Activated CD4-positive, alpha-beta T cell treated with anti-CD3 and anti-CD28 coated beads, Interleukin-2, Interleukin-4, amounts not matched to agents 100 ng/mL and 50 ng/mL, durations not matched to agents 16 hours and 8 hours (primary cell): ENCODE measurements at regions not wholly inside any gene's neighbourhood (a gene's known extent, or its start where the extent isn't known, plus 50 kb on each side); places are given as distances from the start of the nearest gene placed in this dataset.
"Not testable (repeated sequence)": the region's sequence is repeated elsewhere in the genome, so short reads cannot be mapped to it uniquely, and the experiment has no call there.

ENCODE experiments used
- DNase-seq: peaks from one replicate; pipeline ENCODE4 v3.0.0-alpha.2; 2020; ENCODE audit warnings: low spot score

DNA sequence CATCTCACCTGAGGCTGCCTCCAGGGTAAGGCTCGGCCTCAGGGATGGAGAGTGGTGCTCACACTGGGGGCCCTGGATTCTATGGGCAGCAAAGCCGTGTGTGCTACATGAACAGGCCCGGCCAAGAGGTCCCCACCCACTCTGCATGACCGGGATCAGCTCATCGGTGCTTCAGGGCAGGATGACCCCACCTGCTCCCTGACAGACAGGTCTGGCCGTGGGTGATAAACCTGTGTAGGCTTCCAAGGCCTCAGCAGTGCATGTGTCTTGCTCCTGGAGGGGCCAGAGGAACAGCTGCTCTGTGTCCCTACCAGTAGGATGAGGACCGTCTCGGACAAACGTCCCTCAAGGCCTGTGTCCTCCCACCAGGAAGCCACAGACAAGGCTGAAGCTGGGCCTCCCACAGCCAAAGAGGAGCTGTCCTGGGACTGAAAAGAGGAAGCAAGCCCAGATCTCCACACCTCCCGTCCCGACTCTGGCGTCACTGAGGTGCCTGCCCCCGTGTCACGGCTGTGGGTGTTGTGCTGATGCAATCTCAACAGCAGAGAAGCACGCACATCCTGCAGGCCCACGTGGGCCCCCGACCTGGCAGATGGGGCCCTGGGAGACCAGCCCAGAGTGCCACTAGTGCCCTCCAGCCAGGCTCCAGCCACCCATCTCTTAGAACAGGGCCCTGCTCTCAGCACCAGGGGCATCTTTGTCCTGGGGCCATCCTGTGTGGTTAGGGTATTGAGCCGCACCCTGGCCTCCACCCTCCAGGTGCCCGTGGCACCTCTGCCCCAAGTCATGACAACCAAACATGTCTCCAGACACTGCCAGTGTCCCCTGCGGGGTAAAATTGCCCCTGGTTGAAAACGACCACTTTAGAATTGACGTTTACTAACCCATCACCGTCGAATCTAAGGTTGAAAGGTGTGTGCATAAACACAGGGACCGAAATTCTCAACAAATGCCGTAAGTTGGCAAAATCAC is 5455.9 kb upstream of the TPTE start:
- peak; percentile 19 for DNase-seq

DNA sequence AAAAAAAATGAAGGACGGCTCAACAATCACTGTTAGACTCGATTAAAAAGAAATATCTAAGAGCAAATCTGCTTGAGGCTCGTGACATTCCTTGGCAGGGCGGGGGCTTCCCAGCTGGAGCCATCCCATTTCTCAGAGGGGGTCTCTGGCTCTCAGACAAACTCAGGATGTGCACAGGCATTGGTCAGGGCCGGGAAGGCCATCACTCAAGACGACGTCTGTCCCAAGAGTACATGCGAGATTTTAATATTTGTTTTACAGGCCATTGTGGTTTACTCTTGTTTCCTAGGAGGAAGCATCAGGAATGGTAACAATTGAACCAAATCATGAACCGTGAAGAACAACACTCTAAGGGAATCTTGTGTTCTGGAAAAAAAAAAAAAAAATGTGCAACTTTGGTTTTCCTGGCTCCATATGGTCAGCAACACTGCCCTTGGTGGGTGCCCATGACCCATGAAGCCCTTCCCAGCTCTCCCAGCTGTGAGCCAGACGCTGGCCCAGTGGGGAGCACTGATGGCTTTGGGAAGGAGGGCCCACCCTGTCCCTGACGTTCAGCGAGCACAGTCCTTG is 5454.6 kb upstream of the TPTE start:
- not testable (repeated sequence) for DNase-seq

DNA sequence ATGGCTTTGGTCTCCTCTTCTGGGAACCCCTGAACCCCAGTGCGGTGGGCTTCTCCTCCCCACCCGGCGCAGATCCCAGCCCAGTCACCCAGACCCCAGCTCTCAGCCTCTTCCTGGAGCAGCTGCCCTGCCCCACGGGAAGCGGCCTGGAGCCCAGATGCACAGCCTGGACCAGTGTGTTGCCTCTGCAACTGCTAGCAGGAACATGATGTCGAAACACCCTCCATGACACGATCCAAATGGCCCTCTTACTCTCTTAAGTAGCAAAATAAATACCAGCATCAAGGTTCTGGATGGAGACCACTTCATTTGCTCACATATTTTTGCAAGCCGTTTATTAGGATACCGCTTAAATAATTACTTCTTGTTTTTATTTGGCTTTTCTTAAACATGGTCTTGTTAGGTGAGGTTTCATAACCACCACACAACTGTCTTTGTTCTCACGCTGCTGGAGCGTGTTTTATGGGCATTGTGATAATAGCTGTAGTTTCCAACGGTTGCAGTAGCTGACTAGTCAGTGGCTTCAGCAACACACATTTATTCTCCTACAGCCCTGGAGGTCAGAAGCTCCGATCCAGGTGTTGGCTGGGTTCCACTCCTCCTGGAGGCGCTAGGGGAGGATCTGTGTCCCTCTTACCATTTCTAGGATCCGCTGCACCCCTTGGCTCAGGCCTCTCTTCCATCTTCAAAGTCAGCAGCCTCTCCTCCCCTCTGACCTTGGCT is 5453.9 kb upstream of the TPTE start:
- DNase-seq: not testable (repeated sequence)

DNA sequence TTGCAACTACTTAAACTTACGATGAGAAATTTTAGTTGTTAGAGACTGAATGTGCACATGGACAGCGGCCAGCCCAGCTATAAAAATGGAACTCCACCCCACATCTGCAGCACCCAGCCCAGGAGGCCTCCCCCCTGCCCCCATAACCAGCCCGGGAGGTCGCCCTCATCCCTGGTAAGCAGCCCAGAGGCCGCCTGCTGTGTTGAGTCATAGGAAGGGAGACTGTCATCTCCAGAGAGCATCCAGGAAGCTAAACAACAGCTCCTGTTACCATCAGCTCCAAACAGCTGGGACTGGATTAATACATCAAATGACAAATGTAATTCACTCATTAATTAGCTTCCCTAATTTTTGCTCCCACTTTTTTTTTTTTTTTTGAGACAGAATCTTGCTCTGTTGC is 5452.7 kb upstream of the TPTE start:
- DNase-seq: not testable (repeated sequence)

DNA sequence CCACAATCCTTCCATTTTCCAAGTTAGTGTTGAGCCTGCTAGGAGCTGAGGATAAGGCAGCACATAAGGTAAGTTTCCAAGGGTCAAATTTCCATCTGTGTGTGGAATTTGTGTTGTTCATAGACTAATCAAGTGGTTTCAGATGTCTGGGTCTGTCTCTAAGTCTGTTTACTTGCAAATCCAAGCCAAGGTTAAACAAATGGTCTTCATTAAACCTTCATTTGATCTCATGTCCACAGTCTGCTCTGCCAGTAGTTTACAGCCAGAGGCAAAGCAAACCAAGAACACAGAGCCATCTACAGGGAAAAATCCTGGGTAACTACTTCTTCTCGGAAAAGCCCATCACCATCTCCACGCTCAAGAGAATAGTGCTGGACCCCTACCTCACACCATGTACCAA is 5450.2 kb upstream of the TPTE start:
- DNase-seq: not testable (repeated sequence)

DNA sequence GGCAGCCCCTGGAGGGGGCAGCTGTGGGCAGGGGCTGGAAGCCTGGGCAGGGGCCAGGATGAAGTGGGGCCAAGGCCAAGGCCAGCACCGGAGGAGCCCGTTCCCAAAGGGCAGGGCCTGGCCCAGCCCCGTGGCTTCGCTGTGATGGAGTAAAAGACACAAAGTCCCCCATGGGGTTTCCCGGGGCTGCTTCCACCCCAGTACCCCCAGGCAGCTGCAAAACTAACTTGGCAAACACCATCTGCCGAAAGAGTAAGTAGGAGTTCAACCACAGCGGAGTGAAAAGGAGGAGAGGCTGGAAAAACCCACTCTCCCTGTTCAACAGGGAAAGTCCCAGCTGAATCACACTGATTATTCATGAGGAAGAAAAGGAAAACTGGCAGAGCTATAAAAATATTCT is 5444.5 kb upstream of the TPTE start:
- not testable (repeated sequence) for DNase-seq

DNA sequence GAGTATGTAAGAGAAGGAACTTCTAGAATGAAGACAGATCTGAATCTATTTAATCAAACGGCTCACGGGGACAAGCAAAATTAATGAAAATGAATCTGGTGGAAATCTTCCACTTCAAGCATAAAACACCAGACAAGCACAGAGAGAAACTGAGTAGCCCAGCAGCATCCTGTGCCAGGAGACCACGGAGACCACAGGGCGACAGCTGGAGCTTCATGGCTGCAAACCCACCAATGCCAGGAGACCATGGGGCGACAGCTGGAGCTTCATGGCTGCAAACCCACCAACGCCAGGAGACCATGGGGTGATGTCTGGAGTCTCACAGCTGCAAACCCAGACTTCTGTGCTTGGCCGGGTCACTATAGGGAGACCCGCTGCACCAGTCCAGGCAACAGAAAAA is 5442.0 kb upstream of the TPTE start:
- DNase-seq: not testable (repeated sequence)

DNA sequence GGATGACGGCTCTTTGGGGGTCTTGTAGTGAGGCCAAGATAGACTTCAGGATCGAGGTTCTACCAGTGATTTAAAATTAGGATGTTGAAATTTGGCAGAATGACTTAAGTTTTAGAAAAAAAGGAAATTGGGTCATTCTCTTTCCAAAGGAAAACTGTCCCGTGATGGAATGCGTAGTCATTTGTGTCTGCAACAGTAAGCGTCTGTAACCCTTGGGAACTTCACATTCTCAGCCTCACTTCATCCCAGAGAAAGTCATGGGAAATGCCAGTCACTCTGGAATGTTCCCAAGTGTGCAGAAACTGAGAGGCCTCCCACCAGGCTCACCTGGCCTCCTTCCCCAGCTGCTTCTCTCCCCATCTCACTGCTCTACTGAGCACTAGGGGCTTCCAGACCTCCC is 5441.4 kb upstream of the TPTE start:
- DNase-seq: not testable (repeated sequence)

DNA sequence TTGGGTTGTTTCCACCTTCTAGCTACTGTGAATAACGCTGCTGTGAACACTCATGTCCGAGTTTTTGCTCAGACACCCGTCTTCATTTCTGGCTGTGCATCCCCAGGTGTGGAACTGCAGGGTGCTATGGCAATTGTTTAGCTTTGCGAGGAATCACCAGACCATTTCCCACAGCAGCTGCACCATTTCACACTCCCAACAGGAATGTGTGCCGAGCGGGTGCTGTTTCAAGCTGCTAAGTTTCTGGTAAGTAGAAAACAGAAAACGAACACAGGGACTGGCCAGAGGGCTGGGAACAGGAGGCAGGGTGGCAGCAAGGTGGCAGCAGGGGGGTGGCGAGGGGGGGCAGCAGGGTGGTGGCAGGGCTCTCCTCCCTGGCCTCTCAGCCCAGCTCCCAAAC is 5437.1 kb upstream of the TPTE start:
- not testable (repeated sequence) for DNase-seq

DNA sequence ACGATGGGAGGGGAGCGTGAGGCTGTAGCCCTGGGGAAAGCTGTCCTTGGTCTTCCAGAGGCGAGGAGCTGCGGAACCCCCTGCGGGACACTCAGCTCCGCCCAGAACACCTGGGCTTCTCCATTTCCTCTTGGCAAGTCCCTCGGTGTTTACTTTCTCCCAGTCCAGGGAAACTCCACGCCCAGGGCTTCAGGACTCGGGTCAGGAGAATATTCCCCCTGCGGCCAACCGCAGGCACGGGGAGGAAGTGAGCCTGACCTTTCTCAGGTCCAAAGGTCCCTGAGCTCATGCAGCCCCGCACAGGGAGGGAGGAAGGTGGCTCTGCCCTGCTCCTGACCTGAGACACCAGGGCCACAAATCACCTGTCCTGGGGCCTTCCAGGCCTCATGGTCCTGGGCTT is 5435.9 kb upstream of the TPTE start:
- DNase-seq: not testable (repeated sequence)

DNA sequence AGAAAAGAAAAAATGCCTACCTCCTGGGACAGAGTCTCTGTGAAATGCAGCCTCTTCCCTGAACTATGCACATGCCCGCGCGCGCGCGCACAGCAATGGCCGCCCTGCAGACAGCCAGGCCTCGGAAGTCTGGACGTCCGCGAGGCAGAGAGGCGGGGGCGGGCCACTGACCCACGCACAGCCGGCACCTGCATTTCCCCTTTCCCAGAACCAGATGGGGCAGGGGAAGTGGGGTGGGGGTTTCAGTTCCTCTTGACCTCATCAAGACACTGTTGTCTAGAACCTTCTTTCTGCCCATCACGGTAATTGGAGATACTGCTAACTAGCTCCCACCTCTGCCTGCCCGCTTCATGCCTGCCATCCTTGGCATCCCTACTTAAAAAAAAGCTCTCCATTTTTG is 5435.0 kb upstream of the TPTE start:
- DNase-seq: not testable (repeated sequence)

DNA sequence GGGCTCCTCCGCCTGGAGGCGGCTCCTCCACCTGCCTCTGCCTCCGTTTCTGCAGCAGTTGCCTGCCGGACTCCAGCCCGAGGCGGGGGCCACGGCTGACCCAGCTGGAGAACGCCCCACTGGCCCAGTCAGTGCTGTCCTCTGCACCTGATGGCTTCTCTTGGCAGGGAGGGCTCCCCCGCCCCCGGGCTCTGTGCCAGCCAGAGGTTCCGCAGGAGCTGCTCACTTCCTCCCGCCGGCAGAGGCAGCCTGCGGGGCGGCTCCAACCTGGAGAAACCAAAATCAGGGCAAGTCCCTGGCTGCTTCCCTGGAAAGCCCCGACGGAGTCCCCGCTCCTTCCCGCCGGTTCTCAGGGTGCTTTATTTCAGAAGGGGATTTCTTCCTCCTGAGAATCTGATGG is 5432.6 kb upstream of the TPTE start:
- not testable (repeated sequence) for DNase-seq

DNA sequence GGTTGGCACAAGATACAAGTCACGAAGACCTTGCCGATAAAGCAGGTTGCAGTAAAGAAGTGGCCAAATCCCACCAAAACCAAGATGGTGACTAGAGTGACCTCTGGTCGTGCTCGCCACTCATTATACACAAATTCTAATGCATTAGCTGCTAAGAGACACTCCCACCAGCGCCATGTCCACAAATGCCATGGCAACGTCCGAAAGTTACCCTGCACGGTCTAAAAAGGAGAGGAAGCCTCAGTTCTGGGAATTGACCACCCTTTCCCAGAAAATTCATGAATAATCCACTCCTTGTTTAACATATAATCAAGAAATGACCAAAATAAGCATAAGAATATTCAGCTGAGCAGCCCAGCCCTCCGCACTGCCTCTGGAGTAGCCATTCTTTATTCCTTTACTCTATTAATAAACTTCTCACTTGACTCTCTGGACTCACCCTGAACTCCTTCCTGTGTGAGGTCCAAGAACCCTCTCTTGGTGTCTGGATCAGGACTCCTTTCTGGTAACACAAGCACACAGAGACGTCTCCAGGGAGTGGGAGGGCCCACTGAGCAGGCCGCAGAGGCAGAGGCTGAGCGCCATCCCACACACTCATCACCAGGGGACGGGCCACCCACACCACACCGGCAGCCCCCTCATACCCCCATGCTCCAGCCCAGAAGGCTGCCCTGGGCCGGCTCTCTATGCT is 5431.8 kb upstream of the TPTE start:
- not testable (repeated sequence) for DNase-seq

DNA sequence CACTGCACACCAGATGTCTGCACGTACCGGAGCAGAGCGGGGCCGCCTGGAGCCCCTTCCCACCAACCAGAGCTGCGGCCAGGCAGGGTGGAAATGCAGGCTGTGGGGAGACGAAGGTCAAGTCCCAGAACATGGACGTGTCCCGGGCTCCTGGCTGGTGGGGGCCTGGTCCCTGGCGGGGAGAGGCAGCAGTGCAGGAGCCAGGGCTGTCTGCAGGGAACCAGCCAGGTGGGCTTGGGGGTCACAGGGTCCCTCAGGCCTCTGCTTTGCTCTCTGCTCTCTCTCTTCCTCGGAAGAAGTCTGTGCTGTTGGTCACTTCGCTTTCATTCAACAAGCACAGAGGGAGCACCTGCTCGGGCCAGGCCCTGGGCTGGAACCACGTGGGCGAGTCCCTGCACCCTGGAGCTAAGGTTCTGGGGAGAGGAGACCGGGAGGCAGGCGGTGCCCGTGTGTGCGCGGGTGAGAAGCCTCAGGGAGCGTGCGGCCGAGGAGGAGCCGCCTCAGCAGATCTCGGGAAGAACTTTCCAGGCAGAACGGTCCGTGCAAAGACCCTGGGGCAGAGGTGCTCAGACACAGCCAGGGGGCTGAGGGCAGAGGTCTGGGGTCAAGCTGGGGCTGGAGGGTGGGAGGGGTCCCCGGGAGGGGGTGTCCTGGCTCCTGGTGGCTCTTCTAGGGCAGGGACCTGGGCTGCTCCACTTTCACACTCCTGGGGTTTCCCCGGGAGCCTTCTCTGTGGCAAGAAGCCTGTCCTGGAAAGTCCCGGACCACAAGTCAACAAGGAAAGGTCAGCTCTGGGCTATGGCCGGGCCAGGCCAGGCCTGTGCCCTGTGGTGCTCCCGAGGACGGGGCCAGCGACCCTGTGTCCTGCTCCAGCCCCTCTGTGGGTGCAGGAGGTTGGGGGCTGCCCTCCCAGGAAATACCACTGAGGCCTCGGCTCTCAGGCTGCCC is 5431.0 kb upstream of the TPTE start:
- DNase-seq: not testable (repeated sequence)

DNA sequence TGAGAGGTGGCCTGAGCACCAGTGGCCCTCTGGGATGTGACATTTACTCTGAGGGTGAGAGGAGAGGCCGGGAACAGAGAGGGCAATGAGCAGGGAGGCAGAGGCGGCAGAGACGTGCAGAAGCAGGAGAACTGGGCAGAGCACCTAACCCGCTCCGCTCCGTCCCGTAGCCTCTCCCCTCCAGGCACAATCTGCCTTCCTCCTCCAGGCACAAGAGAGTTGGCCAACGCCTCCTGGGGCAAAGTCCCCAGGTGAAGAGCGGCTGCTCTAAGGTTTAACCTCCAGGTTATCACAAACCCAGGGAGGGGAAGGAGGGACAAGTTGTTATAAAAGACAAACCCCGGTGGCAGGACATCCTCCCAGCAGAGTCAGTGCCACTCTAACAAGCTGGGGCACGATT is 5430.1 kb upstream of the TPTE start:
- DNase-seq: not testable (repeated sequence)

DNA sequence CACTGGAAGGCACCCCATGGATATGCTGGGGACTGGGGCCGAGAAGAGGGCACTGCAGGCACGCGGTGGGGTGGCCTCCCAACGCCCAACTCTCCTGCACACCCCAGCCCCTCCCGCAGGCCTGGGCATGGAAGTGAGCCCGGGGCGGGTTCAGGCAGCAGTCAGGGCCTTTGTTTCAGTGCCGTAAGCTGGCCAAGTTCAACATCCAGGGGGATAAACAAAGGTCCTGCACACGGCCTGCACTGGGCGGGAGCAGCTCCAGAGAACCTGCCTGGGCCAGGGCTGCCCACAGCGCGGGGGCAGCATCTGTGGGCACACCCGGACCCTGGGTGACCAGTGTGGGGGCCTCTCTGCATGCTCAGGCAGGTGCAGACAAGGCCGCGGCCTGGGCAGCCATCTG is 5425.8 kb upstream of the TPTE start:
- DNase-seq: not testable (repeated sequence)

DNA sequence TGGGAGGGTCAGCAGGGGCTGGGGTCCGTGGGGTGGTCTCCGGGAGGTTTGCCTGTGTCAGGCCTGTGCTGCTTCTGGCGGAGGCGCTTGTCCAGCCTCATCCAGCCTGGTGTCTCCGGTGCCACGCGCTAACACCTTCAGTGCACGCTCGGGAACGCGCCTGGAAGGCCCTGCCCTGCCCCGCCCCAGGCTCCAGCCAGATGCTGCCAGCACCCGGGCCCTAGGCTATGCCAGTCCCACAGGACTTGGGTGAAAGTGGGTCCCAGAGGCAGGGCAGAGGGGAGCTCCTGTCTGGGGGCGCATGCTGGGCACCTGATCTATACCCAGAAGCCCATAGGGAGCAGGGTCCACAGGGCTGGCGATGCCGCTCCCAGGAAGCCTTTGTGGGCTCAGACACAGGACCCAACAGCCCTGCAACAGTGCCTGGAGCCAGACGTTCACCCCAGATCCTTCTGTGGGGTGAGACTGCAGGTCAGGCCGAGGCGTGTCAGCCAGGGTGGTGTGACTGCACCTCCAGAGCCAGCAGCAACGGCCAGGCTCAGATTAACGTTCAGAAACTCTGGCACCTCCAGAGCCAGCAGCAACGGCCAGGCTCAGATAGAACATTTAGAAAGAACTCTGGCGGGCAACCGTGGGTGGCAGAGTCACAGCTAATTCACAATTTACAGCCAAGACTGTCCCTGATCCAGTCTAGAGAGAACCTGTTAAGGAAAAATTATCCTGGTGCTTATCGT is 5423.2 kb upstream of the TPTE start:
- not testable (repeated sequence) for DNase-seq

DNA sequence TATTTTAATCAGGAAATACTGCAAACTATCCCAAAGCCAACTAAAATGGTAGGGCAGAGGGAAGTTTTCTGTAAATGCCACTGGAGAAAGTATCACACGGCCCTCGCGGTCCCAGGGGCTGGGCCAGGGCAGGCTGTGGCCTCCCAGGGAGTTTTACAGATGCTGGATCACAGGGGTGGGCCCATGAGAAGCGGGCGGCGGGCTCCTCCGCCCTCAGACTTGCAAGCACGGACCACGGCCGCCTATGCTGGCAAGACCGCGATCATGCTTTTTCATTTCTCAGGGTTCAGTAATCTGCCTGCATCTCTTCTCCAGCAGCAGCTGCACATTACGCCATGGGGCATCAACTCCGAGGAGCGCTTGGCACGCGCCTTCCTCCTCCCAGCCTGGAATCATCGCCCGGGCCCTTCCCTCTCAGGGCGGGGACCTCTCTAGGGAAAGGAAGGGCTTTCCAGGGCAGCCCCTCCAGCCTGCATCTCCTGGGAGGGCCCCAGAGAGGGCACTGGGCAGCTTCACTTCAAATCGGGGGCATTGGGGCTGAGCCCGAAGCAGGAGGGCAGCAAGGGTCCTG is 5420.7 kb upstream of the TPTE start:
- DNase-seq: not testable (repeated sequence)

DNA sequence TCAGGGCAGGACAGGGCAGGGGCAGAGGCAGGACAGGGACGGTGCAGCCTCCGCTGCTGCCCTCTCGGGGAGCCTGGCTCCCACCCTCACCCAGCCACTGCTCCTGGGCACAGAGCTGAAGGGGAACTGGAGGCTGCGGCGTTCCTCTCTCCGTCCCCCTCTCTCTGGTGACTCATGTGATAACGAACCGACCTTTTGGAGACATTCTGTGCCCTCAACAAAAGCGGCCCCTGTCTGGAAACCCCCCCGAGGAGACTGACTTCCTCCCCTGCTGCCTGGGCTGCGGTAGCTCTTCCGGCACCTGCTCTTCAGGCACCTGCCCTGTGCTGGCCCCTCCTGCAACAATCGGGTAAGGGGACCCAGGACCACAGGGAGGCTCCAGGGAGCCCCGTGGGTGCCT is 5419.6 kb upstream of the TPTE start:
- peak; percentile 72 for DNase-seq
